ENCODE measurements at regions not wholly inside any gene's neighbourhood (a gene's known extent, or its start where the extent isn't known, plus 50 kb on each side); places are given as distances from the start of the nearest gene placed in this dataset.

- in situ Hi-C loops (cut with HindIII; ENCODE audit: low sequenced_read_pairs) = no loop called here
- TF ChIP-seq, protein P1, sequence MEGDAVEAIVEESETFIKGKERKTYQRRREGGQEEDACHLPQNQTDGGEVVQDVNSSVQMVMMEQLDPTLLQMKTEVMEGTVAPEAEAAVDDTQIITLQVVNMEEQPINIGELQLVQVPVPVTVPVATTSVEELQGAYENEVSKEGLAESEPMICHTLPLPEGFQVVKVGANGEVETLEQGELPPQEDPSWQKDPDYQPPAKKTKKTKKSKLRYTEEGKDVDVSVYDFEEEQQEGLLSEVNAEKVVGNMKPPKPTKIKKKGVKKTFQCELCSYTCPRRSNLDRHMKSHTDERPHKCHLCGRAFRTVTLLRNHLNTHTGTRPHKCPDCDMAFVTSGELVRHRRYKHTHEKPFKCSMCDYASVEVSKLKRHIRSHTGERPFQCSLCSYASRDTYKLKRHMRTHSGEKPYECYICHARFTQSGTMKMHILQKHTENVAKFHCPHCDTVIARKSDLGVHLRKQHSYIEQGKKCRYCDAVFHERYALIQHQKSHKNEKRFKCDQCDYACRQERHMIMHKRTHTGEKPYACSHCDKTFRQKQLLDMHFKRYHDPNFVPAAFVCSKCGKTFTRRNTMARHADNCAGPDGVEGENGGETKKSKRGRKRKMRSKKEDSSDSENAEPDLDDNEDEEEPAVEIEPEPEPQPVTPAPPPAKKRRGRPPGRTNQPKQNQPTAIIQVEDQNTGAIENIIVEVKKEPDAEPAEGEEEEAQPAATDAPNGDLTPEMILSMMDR (IDR thresholded peaks at IDR 0.05; ENCODE audit: low read depth, low read length) = no peak
- no peak for DNase-seq (ENCODE audit: low read depth, low spot score)
- no peak overlapping the region for H3K4me3 ChIP-seq (ENCODE audit: low read depth, low read length)
Observed at GRCh38 chr3:110905121-110905520, 166.5 kb upstream of the NECTIN3 start.

DNA sequence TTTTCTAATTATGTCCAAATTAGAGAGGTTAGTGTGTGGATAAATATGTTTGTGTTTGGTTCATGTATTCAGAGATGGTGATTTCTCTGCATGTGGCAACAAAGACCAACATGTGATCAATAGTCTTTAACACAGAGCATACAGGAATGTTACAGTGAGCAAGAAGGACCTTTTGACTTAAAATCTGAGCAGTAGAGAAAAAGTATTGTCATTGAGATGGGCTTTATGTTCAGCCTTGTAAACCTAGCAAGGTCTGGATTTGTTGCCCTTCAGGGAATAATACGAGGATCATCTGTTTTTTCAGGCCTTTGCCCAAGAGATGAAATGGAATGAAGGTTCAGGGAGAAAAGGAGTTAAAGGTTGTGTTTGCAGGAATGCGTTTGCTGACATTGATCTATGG, 161.8 kb upstream of the NECTIN3 start:
- in situ Hi-C loops (cut with HindIII; ENCODE audit: low sequenced_read_pairs) = no loop called here
- no peak for DNase-seq (ENCODE audit: low read depth, low spot score)
- TF ChIP-seq, protein P1 (IDR thresholded peaks at IDR 0.05; ENCODE audit: low read depth, low read length) = no peak
- no peak overlapping the region for H3K4me3 ChIP-seq (ENCODE audit: low read depth, low read length)

DNA sequence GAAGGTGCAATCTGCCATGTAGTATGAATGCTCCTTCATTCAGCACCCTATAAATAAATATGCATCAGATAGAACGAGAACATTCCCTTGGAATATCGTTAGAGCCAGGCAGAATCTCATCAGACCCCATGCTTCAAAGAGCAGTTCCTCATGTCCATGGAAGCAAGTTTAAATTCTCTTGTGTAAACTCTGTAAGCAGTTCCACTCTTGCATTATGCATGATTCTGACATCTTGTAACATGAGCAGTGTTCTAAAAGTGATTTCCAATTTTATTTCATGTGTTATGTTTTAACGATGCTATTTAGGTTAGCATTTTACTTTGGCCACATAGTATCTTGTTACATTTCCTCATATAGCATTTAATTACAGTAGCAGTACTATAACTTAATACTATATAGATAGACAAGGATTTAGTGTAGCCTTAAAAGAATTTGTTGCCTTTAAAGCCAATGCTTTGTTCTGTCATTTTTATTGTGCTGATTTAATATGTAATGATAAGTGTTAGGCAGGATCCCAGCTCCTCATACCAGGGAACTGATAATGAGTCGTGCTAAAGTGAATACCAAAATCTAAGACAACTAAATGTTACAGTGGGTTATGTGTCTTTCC, 161.2 kb upstream of the NECTIN3 start:
- TF ChIP-seq, protein P1 (IDR thresholded peaks at IDR 0.05; ENCODE audit: low read depth, low read length) = no peak
- H3K4me3 ChIP-seq (ENCODE audit: low read depth, low read length) = no peak overlapping the region
- no peak for DNase-seq (ENCODE audit: low read depth, low spot score)
- in situ Hi-C loops (cut with HindIII; ENCODE audit: low sequenced_read_pairs) = no loop called here

DNA sequence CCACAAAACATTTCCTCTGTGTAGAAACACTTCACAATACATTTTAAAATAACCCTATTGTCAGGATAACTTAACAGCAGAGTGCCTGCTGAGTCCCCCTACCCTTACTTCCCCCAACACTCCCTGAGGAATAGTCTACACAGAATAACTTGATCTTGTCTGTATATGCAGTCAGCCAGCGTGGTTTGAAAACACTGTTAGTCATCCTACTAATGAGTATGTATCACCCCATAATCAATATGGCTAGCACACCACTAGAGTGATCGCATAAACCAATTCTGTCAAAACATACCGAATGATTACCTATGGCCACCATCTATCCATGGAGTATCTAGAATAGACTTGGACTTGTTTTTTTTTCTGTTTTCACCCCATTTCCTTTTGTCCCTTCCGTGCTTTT, 152.7 kb upstream of the NECTIN3 start:
- in situ Hi-C loops (cut with HindIII; ENCODE audit: low sequenced_read_pairs) = no loop called here
- no peak for DNase-seq (ENCODE audit: low read depth, low spot score)
- no peak overlapping the region for H3K4me3 ChIP-seq (ENCODE audit: low read depth, low read length)
- TF ChIP-seq, protein P1 (IDR thresholded peaks at IDR 0.05; ENCODE audit: low read depth, low read length) = no peak

- in situ Hi-C loops (cut with HindIII; ENCODE audit: low sequenced_read_pairs) = no loop called here
- TF ChIP-seq, protein P1 (IDR thresholded peaks at IDR 0.05; ENCODE audit: low read depth, low read length) = no peak
- DNase-seq (ENCODE audit: low read depth, low spot score) = no peak
- H3K4me3 ChIP-seq (ENCODE audit: low read depth, low read length) = no peak overlapping the region
Observed at GRCh38 chr3:110925798-110926197, 145.8 kb upstream of the NECTIN3 start.

GRCh38 chr3:110928016-110928662, 143.5 kb upstream of the NECTIN3 start:
- H3K4me3 ChIP-seq (ENCODE audit: low read depth, low read length) = no peak overlapping the region
- in situ Hi-C loops (cut with HindIII; ENCODE audit: low sequenced_read_pairs) = no loop called here
- no peak for DNase-seq (ENCODE audit: low read depth, low spot score)
- TF ChIP-seq, protein P1 (IDR thresholded peaks at IDR 0.05; ENCODE audit: low read depth, low read length) = no peak
